GM19043 (cell line): ENCODE measurements at regions not wholly inside any gene's neighbourhood (a gene's known extent, or its start where the extent isn't known, plus 50 kb on each side); places are given as distances from the start of the nearest gene placed in this dataset.

Experiments
- ATAC-seq: cut with Tn5 transposase; IDR thresholded peaks from one replicate; pipeline ENCODE4 v1.9.1; 2021; ENCODE audit warnings: low read depth; ENCODE audit not compliant: unreplicated experiment

GRCh38 chr11:28412029-28412428, 303.8 kb downstream of the METTL15 start:
- no peak for ATAC-seq

GRCh38 chr11:28401446-28401845, 293.3 kb downstream of the METTL15 start:
- no peak for ATAC-seq

GRCh38 chr11:28400331-28401100, 292.3 kb downstream of the METTL15 start:
- ATAC-seq, result no peak

- no peak for ATAC-seq
Observed at GRCh38 chr11:28393348-28393747, 285.2 kb downstream of the METTL15 start.

GRCh38 chr11:28384418-28384817, 276.2 kb downstream of the METTL15 start:
- no peak for ATAC-seq

GRCh38 chr11:28383456-28383855, 275.3 kb downstream of the METTL15 start:
- ATAC-seq, result no peak
